GM21825 (cell line): ENCODE measurements at regions not wholly inside any gene's neighbourhood (a gene's known extent, or its start where the extent isn't known, plus 50 kb on each side); places are given as distances from the start of the nearest gene placed in this dataset.
"Not testable (repeated sequence)": the region's sequence is repeated elsewhere in the genome, so short reads cannot be mapped to it uniquely, and the experiment has no call there.

Experiments
- ATAC-seq: cut with Tn5 transposase; IDR thresholded peaks from one replicate; pipeline ENCODE4 v1.9.1; 2021; ENCODE audit warnings: mild to moderate bottlenecking, moderate library complexity; ENCODE audit not compliant: unreplicated experiment

DNA sequence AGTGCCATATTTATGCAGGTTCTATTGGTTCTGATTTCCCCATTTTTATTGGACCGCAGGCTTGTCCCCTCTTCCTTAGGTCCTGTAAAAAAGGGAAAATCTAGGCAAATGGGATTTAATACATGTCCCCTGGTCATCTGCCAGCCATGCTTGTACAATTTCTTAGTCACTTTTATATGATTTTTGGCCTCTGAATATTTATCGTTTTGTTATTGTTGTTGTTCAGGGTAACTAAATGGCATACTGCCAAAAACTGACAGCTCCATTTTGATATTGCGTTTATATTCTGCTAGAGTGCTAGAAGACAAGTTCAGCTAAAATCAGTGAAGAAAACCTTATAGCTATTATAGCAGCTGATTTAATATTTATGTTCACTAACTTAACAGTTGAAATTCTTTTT lies 770.2 kb upstream of the FAM174A start:
- ATAC-seq = no peak

DNA sequence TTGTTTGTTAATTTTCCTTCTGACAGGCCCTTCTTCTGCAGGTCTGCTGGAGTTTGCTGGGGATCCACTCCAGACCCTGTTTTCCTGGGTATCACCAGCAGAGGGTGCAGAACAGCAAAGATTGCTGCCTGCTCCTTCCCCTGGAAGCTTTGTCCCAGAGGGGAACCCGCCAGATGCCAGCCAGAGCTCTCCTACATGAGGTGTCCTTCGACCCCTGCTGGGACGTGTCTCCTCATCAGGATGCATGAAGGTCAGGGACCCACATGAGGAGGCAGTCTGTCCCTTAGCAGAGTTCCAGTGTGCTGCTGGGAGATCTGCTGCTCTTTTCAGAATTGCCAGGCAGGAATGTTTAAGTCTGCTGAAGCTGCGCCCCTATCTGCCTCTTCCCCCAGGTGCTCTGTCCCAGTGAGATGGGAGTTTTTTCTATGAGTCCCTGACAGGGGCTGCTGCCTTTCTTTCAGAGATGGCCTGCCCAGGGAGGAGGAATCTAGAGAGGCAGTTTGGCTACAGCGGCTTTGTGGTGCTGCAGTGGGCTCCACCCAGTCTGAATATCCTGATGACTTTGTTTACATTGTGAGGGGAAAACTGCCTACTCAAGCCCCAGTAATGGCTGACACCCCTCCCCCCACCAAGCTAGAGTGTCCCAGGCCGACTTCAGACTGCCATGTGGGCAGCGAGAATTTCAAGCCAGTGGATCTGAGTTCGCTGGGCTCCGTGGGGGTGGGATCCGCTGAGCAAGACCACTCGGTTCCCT lies 772.0 kb upstream of the FAM174A start:
- ATAC-seq = no peak

DNA sequence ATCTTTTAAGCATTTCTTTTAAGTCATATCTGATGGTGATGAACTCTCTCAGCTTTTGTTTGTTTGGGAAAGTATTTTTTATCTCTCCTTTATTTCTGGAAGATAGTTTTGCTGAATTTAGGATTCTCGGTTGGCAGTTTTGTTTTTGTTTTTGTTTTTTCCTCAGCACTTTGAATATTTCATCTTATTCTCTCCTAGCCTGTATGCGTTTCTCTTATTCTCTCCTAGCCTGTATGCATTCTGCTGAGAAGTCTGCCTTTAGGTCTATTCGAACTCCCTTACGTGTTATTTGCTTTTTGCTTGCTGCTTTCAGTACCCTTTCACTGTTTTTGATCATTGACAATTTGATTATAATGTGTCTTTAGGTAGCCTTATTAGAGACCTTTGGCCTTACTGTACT lies 787.8 kb upstream of the FAM174A start:
- ATAC-seq = no peak

DNA sequence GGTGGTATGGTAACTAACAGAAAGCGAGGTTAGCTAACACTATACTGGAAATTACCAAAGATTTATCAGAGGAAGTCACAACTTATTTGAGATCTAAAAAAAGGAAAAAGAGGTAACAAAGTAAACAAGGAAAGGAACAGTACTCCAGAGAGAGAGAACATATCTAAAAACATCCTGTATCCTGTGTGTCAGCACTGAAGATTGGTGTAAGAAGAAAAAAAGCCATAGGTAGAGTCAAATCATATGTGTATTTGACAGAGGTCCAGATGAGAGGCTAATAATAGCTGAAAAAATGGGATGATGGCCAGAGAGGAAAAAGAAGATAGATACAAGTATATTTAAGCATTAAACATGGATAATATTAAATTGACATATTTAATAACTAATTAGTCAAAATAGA lies 802.0 kb upstream of the FAM174A start:
- ATAC-seq = not testable (repeated sequence)

DNA sequence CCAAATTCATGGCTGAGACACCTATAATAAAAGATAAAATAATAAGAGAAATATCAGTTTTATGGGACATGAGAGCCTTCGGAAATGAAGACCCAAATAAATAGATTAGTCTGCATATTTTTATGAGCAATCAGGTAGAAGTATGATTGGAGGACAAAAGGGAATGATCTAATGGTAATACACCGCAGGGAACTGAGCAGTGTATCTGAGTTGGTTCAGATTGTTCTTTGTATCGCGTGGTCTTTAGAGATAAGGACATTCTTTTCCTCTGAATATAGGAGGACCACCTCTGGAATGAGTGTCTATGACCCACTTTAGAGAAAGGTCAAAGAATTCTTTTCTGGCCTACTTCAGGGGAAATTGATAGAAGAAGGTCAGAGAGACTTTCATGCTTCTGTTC lies 801.8 kb upstream of the CHD1 start:
- not testable (repeated sequence) for ATAC-seq

DNA sequence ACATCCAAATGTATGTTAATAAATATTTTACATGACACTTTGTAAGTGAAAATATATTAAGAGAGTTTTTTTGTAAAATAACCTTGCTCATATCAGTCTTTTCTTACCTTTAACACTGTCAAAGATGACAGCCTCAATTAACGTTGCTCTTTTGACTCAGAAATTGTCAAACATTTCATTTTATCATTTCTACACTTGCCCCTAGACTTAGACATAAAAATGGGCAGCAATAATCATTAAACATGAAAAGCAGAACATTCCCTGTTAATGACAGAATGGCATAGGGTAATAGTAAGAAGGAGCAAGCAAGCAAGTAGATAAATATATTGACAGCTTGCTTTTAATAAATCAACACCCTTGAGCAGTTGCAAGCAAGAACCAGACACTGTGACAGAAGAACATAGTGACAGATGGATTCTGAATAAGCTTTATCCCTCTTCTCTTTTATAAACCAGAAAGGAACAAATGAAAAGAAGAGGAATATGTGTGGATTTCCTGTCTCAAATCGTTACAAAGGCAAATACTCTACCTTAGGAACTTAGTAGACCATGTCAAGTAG lies 796.0 kb upstream of the CHD1 start:
- ATAC-seq = no peak

DNA sequence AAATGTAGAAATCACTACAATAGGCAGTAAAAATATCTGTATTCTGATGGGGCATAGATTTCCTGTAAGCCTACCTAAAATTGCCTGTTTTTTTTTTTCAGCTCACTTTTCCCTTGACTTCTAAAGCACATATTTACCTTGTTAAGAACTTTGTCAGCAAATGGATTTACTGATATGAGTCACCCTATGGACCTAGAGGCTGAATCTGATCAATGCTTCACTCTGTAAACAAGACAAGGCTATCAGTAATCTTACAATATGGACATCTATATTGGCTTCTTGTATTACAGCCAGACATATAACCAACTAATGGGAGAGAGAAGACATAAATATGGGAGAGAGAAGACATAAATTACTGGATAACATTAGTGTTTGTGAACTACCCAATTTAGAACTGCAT lies 792.7 kb upstream of the CHD1 start:
- ATAC-seq = no peak

DNA sequence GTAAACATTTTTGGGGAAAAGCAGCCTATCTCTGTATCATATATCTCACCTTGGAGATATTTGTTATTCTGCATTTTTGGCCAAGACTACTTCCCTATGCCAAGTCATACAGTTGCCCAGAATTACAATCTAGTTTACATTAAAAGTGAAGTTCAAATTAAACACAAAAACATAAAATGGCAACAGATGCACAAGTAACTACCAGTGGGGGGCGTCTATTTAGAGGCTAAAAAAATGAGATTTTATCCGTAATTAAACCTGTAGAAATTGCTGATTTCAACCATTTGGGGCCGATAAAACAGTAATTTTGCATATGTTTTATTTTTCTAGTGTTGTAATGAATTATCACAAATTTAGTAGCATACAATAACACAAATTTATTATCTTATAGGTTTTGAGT lies 787.1 kb upstream of the CHD1 start:
- ATAC-seq = no peak

DNA sequence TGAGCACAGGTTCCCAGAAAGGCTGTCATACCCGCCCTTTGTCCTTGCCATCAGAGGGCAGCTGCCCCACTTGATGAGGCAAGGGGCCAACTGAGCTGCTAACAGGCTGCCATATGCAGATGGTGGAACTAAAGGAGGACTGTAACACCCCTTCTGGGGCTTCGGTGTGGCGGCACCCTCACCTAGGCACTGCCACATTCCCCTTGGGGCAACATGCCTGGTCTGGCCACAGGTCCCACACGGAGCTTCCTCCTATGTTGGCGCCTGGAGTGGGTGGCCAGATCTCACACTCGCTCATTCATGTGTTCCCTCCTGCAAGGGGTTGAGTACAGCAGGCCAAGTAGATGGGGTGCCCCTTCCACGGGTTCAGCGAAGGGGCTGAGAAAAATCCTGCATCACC lies 777.4 kb upstream of the CHD1 start:
- ATAC-seq = no peak

DNA sequence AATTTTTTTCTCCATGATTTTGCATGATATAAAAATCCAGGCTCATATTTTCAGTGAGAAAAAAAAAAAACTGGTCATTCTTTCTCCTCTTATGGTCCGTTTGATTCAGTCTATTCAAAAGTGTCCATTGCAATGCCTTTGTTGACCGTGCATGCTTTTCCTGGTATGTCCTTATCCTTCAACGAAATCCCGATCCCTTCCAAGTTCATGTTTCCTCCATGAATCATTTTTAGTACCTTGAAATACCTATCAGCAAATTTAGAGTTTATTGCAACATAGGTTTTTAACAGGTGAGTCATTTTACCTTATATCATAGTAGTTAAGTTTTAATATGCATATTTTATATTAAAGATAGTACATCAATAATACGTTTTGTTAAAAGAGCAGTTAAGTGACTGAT lies 773.8 kb upstream of the CHD1 start:
- no peak for ATAC-seq

DNA sequence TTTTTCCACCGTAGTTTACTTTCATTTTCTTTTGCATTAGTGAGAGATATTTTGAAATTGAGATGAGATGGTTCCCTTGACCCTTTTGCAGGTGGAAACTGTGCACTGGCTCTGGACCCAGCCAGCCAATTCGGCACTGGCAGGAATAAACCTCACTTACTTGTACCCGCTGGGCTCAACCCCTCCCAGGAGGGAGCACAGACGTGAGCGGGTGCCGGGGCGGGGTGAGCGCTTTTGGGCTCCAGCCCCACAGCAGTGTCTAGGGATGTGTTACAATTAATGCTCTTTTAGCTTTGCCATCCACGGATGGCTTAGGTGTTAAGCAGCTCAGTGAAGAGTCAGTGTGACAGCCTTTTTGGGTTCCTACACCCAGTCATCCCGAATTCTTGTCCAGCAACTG lies 766.1 kb upstream of the CHD1 start:
- ATAC-seq = no peak

DNA sequence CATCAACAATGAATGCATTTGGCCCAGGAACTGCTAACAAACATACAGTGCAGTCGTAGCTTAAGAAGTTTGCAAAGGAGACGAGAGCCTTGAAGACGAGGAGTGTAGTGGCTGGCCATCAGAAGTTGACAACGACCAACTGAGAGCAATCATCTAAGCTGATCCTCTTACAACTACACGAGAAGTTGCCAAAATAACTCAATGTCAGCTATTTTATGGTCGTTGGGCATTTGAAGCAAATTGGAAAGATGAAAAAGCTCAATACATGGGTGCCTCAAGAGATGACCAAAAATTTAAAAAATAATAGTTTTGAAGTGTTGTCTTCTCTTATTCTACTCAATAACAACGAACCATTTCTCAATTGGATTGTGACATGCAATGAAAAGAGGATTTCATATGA lies 757.7 kb upstream of the CHD1 start:
- no peak for ATAC-seq

DNA sequence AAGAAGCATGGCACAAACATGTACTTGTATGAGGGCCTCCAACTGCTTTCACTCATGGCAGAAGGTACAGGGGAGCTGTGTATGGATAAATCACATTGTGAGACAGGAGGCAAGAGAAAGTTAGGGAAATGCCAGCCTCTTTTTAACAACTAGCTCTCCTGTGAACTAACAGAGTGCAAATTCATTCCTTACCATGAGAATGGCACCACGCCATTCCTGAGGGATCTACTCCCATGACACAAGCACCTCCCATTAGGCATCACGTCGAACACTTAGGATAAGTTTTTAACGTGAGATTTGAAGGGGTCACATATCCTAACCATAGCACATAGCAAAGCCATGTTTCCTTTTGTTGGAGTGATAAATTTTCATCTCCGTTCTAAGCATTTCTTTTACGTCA lies 747.2 kb upstream of the CHD1 start:
- no peak for ATAC-seq

DNA sequence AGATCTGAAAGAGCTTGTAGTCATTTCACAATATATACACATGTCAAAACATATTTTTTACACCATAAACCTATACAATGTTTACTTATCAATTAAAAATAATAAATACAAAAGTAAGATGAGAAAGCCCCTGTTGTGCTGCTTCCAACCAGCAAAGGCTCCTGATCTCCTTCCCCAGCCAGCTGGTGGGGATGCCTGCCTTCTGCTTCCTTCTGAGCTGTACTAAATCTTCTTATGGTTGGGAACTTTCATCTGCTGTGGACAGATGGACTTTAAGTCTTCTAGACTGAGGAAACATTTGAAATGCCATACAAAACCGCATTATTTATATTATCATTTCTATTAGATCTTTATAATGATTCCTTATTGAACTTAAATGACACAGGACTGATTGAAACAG lies 745.3 kb upstream of the CHD1 start:
- no peak for ATAC-seq

DNA sequence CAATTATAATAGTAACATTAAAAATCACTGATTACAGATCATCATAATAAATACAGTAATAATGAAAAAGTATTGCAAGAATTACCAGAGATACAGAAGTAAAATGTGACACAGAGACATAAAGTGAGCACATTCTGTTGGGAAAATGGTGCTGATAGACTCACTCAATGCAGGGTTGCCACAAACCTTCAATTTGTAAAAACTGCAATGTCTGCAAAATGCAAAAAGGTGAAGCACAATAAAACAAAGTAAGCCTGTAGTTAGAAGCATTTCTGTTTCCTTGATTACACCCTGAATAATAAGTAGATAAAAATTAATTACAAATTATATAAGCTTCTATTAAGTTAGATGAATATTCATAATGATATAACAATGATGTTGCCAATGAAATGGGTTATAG lies 736.2 kb upstream of the CHD1 start:
- ATAC-seq = no peak

DNA sequence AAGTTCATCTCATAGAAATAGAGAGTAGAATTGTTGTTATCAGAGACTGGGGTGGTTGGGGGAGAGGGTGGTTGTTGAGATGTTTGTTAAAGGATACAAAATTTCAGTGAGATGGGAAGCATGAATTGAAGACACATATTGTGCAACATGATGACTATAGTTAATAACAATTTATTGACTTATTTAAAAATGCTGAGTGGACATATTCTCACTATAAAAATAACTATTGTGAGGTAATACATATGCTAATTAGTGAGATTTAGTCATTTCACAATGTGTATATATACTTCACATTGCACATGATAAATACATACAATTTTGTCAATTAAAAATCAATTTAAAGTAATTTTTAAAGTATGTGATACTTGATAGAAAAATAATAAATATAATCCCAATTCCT lies 722.5 kb upstream of the CHD1 start:
- no peak for ATAC-seq

DNA sequence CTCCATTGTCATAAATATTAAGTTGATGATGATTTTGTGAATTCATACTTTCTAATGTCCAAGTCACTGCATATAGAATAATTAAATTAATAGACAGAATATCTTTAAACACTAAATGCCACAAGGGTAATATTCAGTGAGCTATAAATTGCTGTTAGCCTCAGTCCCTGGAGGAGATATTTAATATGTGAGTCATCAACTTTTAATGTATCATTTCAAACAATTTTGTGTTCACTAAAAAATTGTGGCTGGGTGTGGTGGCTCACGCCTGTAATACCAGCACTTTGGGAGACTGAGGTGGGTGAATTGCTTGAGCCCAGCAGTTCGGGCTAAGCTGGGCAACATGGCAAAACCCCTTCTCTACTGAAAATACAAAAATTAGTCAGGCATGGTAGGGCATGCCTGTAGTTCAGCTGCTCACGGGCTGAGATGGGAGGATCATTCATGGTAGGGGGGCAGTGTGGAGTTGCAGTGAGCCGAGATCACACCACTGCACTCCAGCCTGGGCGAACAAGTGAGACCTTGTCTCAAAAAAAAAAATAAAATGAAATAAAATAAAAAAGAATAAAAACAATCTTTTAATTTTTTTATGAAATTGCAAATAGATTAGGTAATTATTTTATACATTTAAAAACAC lies 717.3 kb upstream of the CHD1 start:
- ATAC-seq = no peak

DNA sequence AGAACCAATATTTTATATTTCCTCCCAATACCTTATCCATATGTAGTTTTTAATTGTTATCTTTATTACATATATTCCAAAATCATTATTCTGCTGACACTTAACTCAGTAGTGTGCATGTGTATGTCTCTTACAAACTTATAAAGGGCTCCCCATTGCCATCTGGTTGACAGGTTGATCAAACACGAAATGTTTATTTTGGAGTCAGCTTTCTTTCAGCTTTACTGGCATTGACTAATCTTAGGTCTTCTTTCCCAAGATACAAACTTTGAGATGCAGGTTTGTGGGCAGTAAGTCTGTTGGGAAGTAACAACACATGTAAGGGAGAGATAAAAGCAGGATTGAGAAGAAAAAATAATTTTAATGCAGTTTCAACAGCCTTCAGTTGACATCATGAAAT lies 716.0 kb upstream of the CHD1 start:
- ATAC-seq = no peak

DNA sequence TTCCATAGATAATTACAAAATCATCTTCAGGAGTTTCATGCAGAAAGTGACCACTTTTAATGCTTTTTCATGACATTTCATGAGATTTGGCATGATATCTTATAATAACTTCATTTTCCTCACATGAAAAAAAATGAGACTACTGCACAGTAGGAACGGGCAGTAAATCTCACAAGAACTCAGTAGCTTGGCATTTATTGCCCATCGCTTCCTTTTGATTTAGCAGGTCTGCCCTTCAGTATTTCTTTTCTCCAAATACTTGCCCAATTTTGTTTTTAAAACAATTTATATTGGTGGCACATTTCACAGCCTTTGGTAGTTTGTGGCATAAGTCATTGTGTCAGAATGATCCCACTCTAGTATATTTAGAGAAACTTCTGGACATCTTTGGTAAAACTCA lies 711.8 kb upstream of the CHD1 start:
- ATAC-seq = no peak

DNA sequence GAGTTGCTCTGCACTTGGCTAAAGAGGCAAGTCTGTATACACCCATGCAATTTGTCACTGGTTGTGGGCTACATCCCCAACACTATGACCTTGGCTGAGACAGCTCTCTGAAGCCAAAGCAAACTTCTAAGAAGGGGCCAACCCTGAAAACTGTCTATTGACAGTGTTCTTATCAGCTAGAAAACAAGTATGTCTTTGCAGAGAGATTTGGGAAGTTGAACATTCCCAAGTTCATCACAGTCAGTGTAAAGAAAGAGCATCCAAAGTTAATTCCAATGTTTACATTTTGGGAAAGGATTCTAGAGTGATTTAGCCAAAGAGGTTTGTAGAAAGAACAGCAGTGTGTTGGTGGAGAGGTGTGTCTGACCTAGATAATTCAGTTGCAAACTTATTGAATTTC lies 711.1 kb upstream of the CHD1 start:
- ATAC-seq = no peak

DNA sequence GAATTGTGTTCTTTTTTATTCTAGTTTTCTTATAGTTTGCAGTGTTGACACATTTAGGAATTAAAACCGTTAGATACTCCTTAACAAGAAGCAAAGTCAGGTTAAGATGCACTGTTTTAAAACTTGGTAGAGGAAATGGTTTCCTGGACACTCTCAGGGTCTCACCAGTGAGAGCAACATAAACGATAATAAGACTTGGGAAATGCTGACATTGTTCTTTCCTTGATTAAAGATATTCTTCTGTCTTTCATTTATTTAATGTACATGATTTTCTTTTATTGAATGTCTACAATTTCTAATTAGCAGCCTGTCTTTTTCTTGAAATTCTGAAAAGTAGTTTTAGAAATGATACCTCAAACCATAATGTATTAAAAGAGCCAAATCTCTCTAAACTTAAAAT lies 707.9 kb upstream of the CHD1 start:
- no peak for ATAC-seq

DNA sequence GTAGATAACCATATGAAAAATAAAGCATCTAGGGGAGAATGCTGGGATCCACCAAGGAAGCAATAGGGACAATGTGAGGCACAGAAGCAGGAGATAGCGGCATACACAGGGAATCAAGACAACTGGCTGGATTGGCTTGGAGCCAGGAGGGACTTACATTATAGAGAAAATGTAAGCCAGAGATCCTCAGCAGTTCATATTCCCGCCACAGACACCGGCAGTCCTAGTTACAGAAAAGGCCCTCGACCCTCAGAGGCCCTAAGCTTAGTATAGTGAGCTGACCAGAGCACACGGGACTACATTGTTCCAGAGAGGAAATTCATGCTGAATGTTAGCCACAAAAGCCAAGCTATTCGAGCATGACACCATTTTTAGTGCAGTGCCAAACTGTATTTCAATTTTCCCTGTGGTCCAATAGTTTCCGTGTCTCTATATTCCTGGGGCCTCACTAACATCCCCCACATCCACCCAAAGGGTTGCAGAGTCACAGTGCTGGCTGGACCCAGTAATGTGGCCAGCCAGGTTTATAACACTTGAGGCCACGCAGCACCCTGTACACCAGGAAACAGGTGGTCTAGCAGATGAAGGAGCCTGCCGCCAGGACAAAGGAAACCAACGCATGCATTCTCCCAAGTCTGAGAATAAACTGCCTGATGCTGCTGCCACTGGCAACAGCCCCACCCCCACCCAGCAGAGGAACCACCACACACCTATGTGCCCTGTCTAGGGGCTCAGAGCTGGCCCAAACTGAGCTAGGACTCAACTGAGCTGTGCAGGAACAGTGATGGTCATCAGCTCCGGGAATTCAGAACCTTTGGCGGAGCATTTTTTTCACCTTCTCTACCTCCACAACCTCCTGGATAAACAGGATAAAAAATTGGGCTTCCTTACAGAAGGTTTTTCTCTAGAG lies 693.2 kb upstream of the CHD1 start:
- ATAC-seq = no peak
